Activated CD4-positive, alpha-beta T cell treated with anti-CD3 and anti-CD28 coated beads, Interleukin-2, amount 50 U/mL, for 16 hours (primary cell): ENCODE measurements at regions not wholly inside any gene's neighbourhood (a gene's known extent, or its start where the extent isn't known, plus 50 kb on each side); places are given as distances from the start of the nearest gene placed in this dataset.

Source experiments
- DNase-seq: peaks from one replicate; pipeline ENCODE4 v3.0.0-alpha.2; 2020

- no peak for DNase-seq
These were observed 56.2 kb upstream of the RMDN2 start for GRCh38 chr2:37868866-37869265.

GRCh38 chr2:37869304-37869703 is 55.8 kb upstream of the RMDN2 start:
- DNase-seq: no peak

GRCh38 chr2:37869771-37870170 is 55.3 kb upstream of the RMDN2 start:
- no peak for DNase-seq

- peak; percentile 26 for DNase-seq
These were observed 54.3 kb upstream of the RMDN2 start for GRCh38 chr2:37870829-37871228.

- peak; percentile 93 for DNase-seq
These were observed 53.5 kb upstream of the RMDN2 start for GRCh38 chr2:37871456-37872191.

GRCh38 chr2:37872192-37872750 is 52.8 kb upstream of the RMDN2 start:
- DNase-seq: no peak

- no peak for DNase-seq
These were observed 51.9 kb upstream of the RMDN2 start for GRCh38 chr2:37873229-37873628.

- DNase-seq: no peak
These were observed 51.2 kb upstream of the RMDN2 start for GRCh38 chr2:37873749-37874330.

- no peak for DNase-seq
These were observed 50.6 kb upstream of the RMDN2 start for GRCh38 chr2:37874470-37874869.
